Breast epithelium (tissue), 3 donors: ENCODE measurements at regions not wholly inside any gene's neighbourhood (a gene's known extent, or its start where the extent isn't known, plus 50 kb on each side); places are given as distances from the start of the nearest gene placed in this dataset.

Experiments used
- CTCF ChIP-seq, 3 donors: fragments of 450-650 bp; IDR thresholded peaks; one replicate each; pipeline ENCODE4 v1.5.1; 2016 to 2017; ENCODE audit warnings: antibody characterized with exemption in 3 of 3, mild to moderate bottlenecking in 3 of 3, moderate library complexity in 3 of 3
- POLR2A ChIP-seq: fragments of 450-650 bp; IDR thresholded peaks from one replicate; pipeline ENCODE4 v1.6.1; 2016; ENCODE audit warnings: antibody characterized with exemption, mild to moderate bottlenecking, moderate library complexity
- POLR2AphosphoS5 ChIP-seq, 3 donors: sonication (generic); formaldehyde crosslinking; IDR thresholded peaks; one replicate each; pipeline ENCODE4 v1.6.1; 2017; ENCODE audit warnings: antibody characterized with exemption in 3 of 3

DNA sequence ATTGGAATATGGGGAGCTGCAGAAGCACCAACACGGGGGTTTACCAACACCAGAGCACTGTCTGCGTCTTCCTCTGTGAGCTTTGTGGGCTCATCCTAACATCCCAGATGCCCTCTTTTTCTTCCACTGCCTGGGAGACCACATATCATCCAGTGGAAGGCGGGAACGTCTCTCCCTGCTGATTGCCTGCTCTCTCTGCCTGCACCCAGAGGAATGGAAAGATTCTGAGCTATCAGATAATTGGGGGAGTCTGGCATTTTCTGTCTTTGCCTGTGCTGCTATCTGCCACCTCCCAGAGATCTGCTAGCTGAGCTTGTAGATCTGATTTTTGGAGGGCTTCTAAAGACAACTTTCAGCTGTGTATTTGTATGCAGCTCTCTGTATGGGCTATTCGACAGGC is 166.2 kb upstream of the PLXNA2 start:
- TF ChIP-seq CTCF (IDR thresholded peaks at IDR 0.05) (no peak), POLR2AphosphoS5 (IDR thresholded peaks at IDR 0.05) (no peak), POLR2A (no peak)
